Subcutaneous abdominal adipose tissue (tissue), 5 donors: ENCODE measurements at regions not wholly inside any gene's neighbourhood (a gene's known extent, or its start where the extent isn't known, plus 50 kb on each side); places are given as distances from the start of the nearest gene placed in this dataset.

ENCODE experiments used
- H3K27ac ChIP-seq: one replicate; pipeline ENCODE4 v1.7.0; 2013; ENCODE audit warnings: low read depth, mild to moderate bottlenecking, inconsistent platforms, low read length, moderate library complexity
- H3K27me3 ChIP-seq, 5 donors: one replicate each; pipeline ENCODE4 v1.7.0; 2013; ENCODE audit warnings: low read length in 5 of 5, inconsistent platforms in 1 of 5; ENCODE audit not compliant: control insufficient read depth in 5 of 5, insufficient read depth in 4 of 5
- H3K36me3 ChIP-seq, 5 donors: one replicate each; pipeline ENCODE4 v1.7.0; 2013; ENCODE audit warnings: low read length in 5 of 5; ENCODE audit not compliant: control insufficient read depth in 5 of 5, insufficient read depth in 5 of 5
- H3K4me1 ChIP-seq, 5 donors: one replicate each; pipeline ENCODE4 v1.7.0; 2013; ENCODE audit warnings: low read length in 5 of 5, mild to moderate bottlenecking in 3 of 5, moderate library complexity in 1 of 5; ENCODE audit not compliant: control insufficient read depth in 5 of 5, insufficient read depth in 5 of 5
- H3K4me3 ChIP-seq, 5 donors: one replicate each; pipeline ENCODE4 v1.7.0; 2013; ENCODE audit warnings: low read length in 5 of 5, low read depth in 1 of 5
- H3K9ac ChIP-seq, 5 donors: one replicate each; pipeline ENCODE4 v1.7.0; 2013; ENCODE audit warnings: low read length in 5 of 5, mild to moderate bottlenecking in 4 of 5, moderate library complexity in 3 of 5
- H3K9me3 ChIP-seq, 5 donors: one replicate each; pipeline ENCODE4 v1.7.0; 2013; ENCODE audit warnings: low read length in 5 of 5; ENCODE audit not compliant: control insufficient read depth in 5 of 5
- donor health status: healthy.
- donor health status: healthy.
- donor health status: healthy.
- donor health status: healthy.
- donor health status: healthy.

DNA sequence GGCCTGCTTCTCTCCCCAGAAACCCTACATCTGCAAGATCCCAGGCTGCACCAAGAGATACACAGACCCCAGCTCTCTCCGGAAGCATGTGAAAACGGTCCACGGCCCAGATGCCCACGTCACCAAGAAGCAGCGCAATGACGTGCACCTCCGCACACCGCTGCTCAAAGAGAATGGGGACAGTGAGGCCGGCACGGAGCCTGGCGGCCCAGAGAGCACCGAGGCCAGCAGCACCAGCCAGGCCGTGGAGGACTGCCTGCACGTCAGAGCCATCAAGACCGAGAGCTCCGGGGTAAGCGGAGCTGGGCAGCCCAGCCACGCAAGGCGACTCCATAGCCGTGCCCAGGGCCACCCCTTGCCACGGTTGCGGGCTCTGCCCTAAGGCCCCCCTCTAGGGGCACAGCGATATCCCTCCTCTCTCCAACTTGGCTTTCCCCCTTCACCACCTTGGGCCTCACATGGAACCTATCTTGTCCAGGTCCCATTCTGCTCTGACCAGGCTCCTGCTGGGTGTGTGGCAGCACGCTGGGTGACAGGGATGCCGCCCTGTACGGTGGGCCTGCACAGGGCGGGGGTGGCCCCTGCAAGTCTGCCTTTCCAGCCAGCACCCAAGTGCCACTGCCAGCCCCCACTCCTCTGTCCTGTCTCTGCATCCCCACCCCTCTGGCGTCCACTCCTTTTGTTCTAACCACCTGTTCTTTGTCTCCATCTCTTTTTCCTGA lies 248.9 kb downstream of the GLI2 start:
- H3K9me3 ChIP-seq = no peaks in the 10 kb centered on the region
- no peak overlapping the region for H3K4me3 ChIP-seq
- no peak overlapping the region for H3K27ac ChIP-seq
- H3K4me1 ChIP-seq = peaks cover 0 to 8% (median 6%) of the 10 kb centered on the region in 5 donors
- no peak overlapping the region for H3K9ac ChIP-seq
- H3K27me3 ChIP-seq = no peaks in the 10 kb centered on the region
- peaks cover 0 to 7% (median 4%) of the 10 kb centered on the region in 5 donors for H3K36me3 ChIP-seq

DNA sequence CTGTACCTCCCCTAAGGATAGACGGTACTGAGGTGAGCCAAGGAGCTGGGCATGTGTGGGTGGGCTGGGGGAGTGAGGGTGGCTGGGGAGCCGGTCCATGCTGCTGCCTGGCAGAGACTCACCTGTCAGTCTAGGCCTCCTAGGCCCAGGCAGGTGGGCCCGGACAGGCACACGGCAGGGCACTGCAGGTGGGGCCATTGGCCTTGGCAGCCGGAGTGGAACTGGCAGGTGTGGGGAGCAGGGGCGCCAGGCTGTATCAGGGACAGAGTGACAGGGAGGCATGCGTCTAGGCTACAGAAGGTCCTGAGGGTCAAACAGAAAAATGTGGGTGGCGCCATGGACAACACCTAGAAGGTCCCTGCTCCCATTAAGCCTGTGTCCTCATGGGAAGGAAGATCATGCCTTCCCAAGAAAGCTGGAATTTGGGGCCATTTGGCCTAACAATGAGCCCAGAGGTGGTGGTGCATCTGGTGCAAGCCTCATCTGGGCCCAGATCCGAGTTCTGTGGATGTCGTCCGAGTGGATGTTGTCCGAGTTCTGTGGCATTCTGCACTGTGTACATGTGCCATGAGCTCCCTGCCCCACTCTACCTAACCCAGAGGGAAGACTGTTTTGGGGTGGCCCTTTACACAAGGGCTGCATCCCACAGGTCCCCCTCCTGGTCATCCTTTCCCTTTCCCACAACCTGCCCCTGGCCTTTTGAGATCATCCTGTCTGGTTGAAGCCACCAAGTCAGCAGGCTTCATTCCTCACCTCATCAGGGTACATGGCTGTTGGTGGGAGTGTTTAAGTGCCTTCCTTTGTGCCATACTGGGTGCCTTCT lies 249.7 kb downstream of the GLI2 start:
- Histone ChIP-seq H3K4me3 (no peak overlapping the region), H3K9me3 (no peaks in the 10 kb centered on the region), H3K4me1 (peaks cover 0 to 10% (median 7%) of the 10 kb centered on the region in 5 donors), H3K9ac (no peak overlapping the region), H3K27ac (no peak overlapping the region), H3K27me3 (no peaks in the 10 kb centered on the region), H3K36me3 (peaks cover 0 to 7% (median 4%) of the 10 kb centered on the region in 5 donors)

DNA sequence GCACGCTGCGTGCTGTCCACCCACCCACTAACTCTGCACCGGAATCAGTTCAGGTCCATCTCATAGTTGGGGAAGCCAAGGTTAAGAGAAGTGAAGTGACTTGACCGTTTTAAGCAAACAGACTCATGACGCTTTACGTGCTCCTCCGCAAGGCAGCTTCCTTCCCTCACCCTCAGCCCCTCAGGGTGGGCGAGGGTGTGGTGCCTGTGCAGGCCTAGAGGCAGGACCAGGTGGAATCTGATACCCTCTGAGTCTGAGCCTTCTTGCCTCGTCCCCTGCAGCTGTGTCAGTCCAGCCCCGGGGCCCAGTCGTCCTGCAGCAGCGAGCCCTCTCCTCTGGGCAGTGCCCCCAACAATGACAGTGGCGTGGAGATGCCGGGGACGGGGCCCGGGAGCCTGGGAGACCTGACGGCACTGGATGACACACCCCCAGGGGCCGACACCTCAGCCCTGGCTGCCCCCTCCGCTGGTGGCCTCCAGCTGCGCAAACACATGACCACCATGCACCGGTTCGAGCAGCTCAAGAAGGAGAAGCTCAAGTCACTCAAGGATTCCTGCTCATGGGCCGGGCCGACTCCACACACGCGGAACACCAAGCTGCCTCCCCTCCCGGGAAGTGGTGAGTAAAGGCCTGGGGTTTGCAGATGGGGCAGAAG lies 250.5 kb downstream of the GLI2 start:
- no peaks in the 10 kb centered on the region for H3K9me3 ChIP-seq
- peaks cover 0 to 7% (median 4%) of the 10 kb centered on the region in 5 donors for H3K36me3 ChIP-seq
- no peak overlapping the region for H3K9ac ChIP-seq

DNA sequence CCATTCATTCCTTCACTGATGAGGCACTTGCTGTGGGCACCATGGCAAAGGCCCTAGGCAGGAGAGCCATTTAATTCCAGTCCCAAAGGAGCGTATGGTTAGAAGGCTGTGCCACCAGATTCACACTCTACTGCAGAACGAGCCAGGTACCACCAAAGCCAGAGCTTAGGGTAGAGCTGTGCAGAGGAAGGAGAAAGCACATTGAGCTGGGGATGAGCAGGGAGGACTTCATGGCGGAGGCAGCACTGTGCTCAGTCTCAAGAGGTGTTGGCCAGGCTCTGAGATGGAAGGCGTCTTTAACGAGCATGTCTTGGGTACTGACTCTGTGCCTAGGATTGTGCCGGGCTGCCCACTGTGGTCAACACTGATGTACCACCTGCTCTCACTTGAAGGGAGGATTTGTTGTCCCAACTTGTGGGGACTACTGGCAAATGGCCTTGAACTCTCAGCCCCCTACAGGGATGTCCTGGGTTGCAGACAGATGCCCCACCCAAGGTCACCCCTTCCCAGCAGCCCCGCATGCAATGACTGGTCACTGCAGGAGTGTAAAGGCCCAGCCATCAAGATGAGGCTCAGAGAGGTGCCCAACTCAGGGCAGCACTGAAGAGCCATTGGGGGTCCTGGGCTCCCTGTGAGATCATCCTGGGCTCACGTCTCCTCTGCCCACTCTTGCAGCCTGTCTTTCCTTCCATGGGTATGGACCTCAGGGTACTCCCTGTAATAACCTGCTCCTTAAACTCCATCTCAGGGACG lies 251.4 kb downstream of the GLI2 start:
- H3K27ac ChIP-seq = no peak overlapping the region
- H3K4me3 ChIP-seq = no peak overlapping the region
- peaks cover 0 to 7% (median 4%) of the 10 kb centered on the region in 5 donors for H3K36me3 ChIP-seq
- H3K27me3 ChIP-seq = no peaks in the 10 kb centered on the region
- no peaks in the 10 kb centered on the region for H3K9me3 ChIP-seq
- no peak overlapping the region for H3K9ac ChIP-seq
- H3K4me1 ChIP-seq = peaks cover 0 to 14% (median 8%) of the 10 kb centered on the region in 5 donors

More for the DNA sequence above, 250.5 kb downstream of the GLI2 start:
- Histone ChIP-seq H3K27ac (no peak overlapping the region), H3K27me3 (no peaks in the 10 kb centered on the region), H3K4me3 (no peak overlapping the region), H3K4me1 (peaks cover 0 to 14% (median 8%) of the 10 kb centered on the region in 5 donors)

DNA sequence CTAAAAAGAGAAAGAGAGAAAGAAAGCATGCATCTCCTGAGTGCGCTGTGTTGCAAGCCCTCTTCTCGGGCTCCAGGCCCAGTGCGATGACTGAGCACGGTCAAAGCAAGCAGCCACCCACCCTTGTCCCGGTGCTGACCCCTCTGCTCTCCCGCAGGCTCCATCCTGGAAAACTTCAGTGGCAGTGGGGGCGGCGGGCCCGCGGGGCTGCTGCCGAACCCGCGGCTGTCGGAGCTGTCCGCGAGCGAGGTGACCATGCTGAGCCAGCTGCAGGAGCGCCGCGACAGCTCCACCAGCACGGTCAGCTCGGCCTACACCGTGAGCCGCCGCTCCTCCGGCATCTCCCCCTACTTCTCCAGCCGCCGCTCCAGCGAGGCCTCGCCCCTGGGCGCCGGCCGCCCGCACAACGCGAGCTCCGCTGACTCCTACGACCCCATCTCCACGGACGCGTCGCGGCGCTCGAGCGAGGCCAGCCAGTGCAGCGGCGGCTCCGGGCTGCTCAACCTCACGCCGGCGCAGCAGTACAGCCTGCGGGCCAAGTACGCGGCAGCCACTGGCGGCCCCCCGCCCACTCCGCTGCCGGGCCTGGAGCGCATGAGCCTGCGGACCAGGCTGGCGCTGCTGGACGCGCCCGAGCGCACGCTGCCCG lies 252.5 kb downstream of the GLI2 start:
- no peak overlapping the region for H3K27ac ChIP-seq

DNA sequence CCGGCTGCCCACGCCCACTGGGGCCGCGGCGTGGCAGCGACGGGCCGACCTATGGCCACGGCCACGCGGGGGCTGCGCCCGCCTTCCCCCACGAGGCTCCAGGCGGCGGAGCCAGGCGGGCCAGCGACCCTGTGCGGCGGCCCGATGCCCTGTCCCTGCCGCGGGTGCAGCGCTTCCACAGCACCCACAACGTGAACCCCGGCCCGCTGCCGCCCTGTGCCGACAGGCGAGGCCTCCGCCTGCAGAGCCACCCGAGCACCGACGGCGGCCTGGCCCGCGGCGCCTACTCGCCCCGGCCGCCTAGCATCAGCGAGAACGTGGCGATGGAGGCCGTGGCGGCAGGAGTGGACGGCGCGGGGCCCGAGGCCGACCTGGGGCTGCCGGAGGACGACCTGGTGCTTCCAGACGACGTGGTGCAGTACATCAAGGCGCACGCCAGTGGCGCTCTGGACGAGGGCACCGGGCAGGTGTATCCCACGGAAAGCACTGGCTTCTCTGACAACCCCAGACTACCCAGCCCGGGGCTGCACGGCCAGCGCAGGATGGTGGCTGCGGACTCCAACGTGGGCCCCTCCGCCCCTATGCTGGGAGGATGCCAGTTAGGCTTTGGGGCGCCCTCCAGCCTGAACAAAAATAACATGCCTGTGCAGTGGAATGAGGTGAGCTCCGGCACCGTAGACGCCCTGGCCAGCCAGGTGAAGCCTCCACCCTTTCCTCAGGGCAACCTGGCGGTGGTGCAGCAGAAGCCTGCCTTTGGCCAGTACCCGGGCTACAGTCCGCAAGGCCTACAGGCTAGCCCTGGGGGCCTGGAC lies 253.2 kb downstream of the GLI2 start:
- Histone ChIP-seq H3K27ac (no peak overlapping the region), H3K27me3 (peaks cover 0 to 5% (median 0%) of the 10 kb centered on the region in 5 donors), H3K36me3 (peaks cover 0 to 7% (median 4%) of the 10 kb centered on the region in 5 donors), H3K9me3 (no peaks in the 10 kb centered on the region), H3K4me1 (peaks cover 0 to 14% (median 8%) of the 10 kb centered on the region in 5 donors), H3K9ac (no peak overlapping the region), H3K4me3 (no peak overlapping the region)

More for the DNA sequence above, 252.5 kb downstream of the GLI2 start:
- Histone ChIP-seq H3K27me3 (peaks cover 0 to 2% (median 0%) of the 10 kb centered on the region in 5 donors), H3K4me1 (peaks cover 0 to 14% (median 8%) of the 10 kb centered on the region in 5 donors), H3K9me3 (no peaks in the 10 kb centered on the region), H3K4me3 (no peak overlapping the region), H3K9ac (no peak overlapping the region), H3K36me3 (peaks cover 0 to 7% (median 4%) of the 10 kb centered on the region in 5 donors)

DNA sequence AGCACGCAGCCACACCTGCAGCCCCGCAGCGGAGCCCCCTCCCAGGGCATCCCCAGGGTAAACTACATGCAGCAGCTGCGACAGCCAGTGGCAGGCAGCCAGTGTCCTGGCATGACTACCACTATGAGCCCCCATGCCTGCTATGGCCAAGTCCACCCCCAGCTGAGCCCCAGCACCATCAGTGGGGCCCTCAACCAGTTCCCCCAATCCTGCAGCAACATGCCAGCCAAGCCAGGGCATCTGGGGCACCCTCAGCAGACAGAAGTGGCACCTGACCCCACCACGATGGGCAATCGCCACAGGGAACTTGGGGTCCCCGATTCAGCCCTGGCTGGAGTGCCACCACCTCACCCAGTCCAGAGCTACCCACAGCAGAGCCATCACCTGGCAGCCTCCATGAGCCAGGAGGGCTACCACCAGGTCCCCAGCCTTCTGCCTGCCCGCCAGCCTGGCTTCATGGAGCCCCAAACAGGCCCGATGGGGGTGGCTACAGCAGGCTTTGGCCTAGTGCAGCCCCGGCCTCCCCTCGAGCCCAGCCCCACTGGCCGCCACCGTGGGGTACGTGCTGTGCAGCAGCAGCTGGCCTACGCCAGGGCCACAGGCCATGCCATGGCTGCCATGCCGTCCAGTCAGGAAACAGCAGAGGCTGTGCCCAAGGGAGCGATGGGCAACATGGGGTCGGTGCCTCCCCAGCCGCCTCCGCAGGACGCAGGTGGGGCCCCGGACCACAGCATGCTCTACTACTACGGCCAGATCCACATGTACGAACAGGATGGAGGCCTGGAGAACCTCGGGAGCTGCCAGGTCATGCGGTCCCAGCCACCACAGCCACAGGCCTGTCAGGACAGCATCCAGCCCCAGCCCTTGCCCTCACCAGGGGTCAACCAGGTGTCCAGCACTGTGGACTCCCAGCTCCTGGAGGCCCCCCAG lies 254.1 kb downstream of the GLI2 start:
- Histone ChIP-seq H3K9ac (no peak overlapping the region), H3K9me3 (no peaks in the 10 kb centered on the region), H3K27me3 (peaks cover 0 to 5% (median 0%) of the 10 kb centered on the region in 5 donors), H3K27ac (no peak overlapping the region), H3K4me1 (peaks cover 0 to 14% (median 8%) of the 10 kb centered on the region in 5 donors), H3K36me3 (peaks cover 0 to 4% (median 2%) of the 10 kb centered on the region in 5 donors), H3K4me3 (no peak overlapping the region)

DNA sequence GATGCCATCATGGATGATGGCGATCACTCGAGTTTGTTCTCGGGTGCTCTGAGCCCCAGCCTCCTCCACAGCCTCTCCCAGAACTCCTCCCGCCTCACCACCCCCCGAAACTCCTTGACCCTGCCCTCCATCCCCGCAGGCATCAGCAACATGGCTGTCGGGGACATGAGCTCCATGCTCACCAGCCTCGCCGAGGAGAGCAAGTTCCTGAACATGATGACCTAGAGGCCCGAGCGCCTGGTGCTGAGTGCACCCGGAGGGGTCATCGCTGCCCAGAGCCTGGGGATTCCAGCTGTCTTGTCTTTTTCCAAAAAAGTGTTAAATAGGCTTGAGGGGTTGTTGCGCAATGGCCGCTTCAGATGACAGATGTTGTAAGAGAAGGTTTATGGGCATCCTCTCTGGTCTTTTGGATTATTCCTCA lies 254.8 kb downstream of the GLI2 start:
- peaks cover 0 to 14% (median 8%) of the 10 kb centered on the region in 5 donors for H3K4me1 ChIP-seq
- peaks cover 0 to 4% (median 2%) of the 10 kb centered on the region in 5 donors for H3K36me3 ChIP-seq
- no peak overlapping the region for H3K4me3 ChIP-seq
- peaks cover 0 to 5% (median 0%) of the 10 kb centered on the region in 5 donors for H3K27me3 ChIP-seq
- H3K9me3 ChIP-seq = no peaks in the 10 kb centered on the region
- H3K9ac ChIP-seq = no peak overlapping the region
- H3K27ac ChIP-seq = no peak overlapping the region
